ENCODE measurements at regions not wholly inside any gene's neighbourhood (a gene's known extent, or its start where the extent isn't known, plus 50 kb on each side); places are given as distances from the start of the nearest gene placed in this dataset.

GRCh38 chr13:87972568-87972967 lies 301.4 kb downstream of the SLITRK5 start:
- Histone ChIP-seq H4K8ac (ENCODE audit: low read depth in 2 of 2, low read length in 2 of 2) (no peak overlapping the region), H2AK9ac (replicated peaks; ENCODE audit: low read depth, low read length, poor library complexity) (no peak overlapping the region), H3K9ac (ENCODE audit: low read depth, low read length) (no peak overlapping the region), H3K14ac (replicated peaks; ENCODE audit: low read depth, low read length) (no peak overlapping the region), H2BK120ac (ENCODE audit: low read depth, low read length) (no peak overlapping the region), H4K91ac (ENCODE audit: insufficient read depth, low read depth, low read length) (no peak overlapping the region), H3K4me1 (ENCODE audit: control insufficient read depth, insufficient read depth, low read length) (no peaks in the 10 kb centered on the region), H3K4ac (ENCODE audit: low read depth, low read length) (no peak overlapping the region), H2BK5ac (ENCODE audit: low read depth, low read length, poor library complexity, severe bottlenecking) (no peak overlapping the region), H3K4me2 (ENCODE audit: low read depth, low read length) (no peak overlapping the region), H3K27ac (ENCODE audit: insufficient read depth, low read length) (no peak overlapping the region), H2AFZ (replicated peaks; ENCODE audit: low read length, poor library complexity) (no peak overlapping the region), H3K9me3 (ENCODE audit: control insufficient read depth, insufficient read depth, low read length) (no peaks in the 10 kb centered on the region), H4K20me1 (ENCODE audit: insufficient read depth, low read length) (no peaks in the 10 kb centered on the region), H3K36me3 (ENCODE audit: control insufficient read depth, insufficient read depth, low read length) (no peaks in the 10 kb centered on the region), H2AK5ac (ENCODE audit: low read depth, low read length) (no peak overlapping the region), H3K56ac (ENCODE audit: extremely low read depth, insufficient read depth, low read length) (no peak overlapping the region), H4K5ac (ENCODE audit: low read depth, low read length) (no peak overlapping the region), H3K27me3 (ENCODE audit: control insufficient read depth, insufficient read depth, low read length) (no peaks in the 10 kb centered on the region), H2BK15ac (ENCODE audit: low read depth, low read length) (no peak overlapping the region), H2BK20ac (ENCODE audit: low read depth, low read length) (no peak overlapping the region), H3K18ac (ENCODE audit: low read depth, low read length) (no peak overlapping the region), H3K23ac (ENCODE audit: low read depth, low read length) (no peak overlapping the region), H3K79me1 (ENCODE audit: low read depth in 1 of 2, low read length in 2 of 2) (no peaks in the 10 kb centered on the region), H3K9me1 (ENCODE audit: insufficient read depth, low read length) (no peaks in the 10 kb centered on the region), H3K4me3 (ENCODE audit: insufficient read depth, low read depth, low read length) (no peak overlapping the region)
- in situ Hi-C loops (cut with MboI; ENCODE audit: low sequenced_read_pairs) (no loop called here), intact Hi-C loops (cut with micrococcal nuclease) (no loop called here), dilution Hi-C loops (cut with HindIII; ENCODE audit: low sequenced_read_pairs, unreplicated experiment) (no loop called here)
- POLR2A ChIA-PET (ENCODE audit: unreplicated experiment) = no interaction called here
- TF ChIP-seq ELK1 (IDR thresholded peaks at IDR 0.05; ENCODE audit: borderline replicate concordance, low read depth, low read length) (no peak), POLR2A (IDR thresholded peaks at IDR 0.05; ENCODE audit: low read depth, low read length) (no peak), USF2 (IDR thresholded peaks at IDR 0.05; ENCODE audit: low read depth, low read length) (no peak), FOS (IDR thresholded peaks at IDR 0.05; ENCODE audit: low read depth, low read length) (no peak), MAZ (IDR thresholded peaks at IDR 0.05; ENCODE audit: borderline replicate concordance, low read depth, low read length) (no peak), MXI1 (IDR thresholded peaks at IDR 0.05; ENCODE audit: borderline replicate concordance, low read depth, low read length) (no peak), BHLHE40 (IDR thresholded peaks at IDR 0.05; ENCODE audit: low read depth, low read length) (no peak)
- BruUV-seq (replicated peaks) = no TSS peak
- no peak for ATAC-seq (ENCODE audit: low read depth)
- CTCF ChIA-PET = interaction anchor here (0.6 kb wide), 1 partner anchor 705 kb away, joined by 3 read pairs; no protein-coding TSS in a partner anchor
- no peak for DNase-seq
- WGBS, 2 experiments (ENCODE audit: extremely low coverage in 2 of 2, insufficient read length in 1 of 2) = no CpG with 5 or more reads among the region's 1 CpG

All from IMR-90 (cell line).